GM18951 (cell line): ENCODE measurements at regions not wholly inside any gene's neighbourhood (a gene's known extent, or its start where the extent isn't known, plus 50 kb on each side); places are given as distances from the start of the nearest gene placed in this dataset.

Experiments
- POLR2A ChIP-seq: IDR thresholded peaks from 4 replicates; pipeline ENCODE4 v1.6.1; 2011; ENCODE audit warnings: mild to moderate bottlenecking; ENCODE audit not compliant: insufficient read length, insufficient read depth; ENCODE audit errors: extremely low read depth
- in situ Hi-C: fragments of 300-500 bp; cut with MboI; formaldehyde crosslinking; loops from one replicate; pipeline ENCODE4 v1.12.0; 2022; ENCODE audit warnings: low sequenced_read_pairs, mixed read lengths, inconsistent platforms; ENCODE audit not compliant: unreplicated experiment

DNA sequence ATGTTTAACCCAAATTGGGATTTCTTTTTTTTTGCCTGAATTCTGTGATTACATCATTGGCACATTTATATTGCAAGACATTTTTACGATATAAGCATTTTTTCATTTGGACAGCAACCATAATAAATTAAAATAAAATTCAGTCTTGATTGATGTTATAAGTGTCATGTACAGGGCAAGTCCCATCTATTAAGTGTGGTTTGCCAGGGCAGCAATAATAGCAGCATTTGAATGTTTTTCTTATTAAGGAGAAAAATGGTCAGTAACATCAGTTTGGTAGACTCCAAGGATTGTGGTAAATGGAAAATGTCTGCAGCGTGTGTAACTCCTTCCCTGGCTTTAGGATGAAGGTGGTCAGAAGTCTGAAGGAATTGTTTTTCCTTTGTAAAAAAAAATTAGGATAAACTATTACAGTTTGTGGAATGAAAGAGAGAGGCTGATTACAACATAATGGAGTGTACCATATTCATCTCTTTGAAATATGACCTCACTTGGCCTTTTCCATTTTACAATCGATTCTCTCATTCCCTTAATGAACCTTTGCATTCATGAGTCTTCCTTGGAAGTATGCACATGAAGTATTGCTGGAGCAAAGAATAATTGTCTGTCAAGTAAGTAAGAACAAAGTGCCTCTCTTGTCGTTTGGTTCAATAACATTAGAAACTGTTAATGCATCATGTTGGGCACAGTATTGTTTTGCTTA is 405.4 kb upstream of the THRB start:
- in situ Hi-C loops = no loop called here
- no peak for TF ChIP-seq POLR2A

DNA sequence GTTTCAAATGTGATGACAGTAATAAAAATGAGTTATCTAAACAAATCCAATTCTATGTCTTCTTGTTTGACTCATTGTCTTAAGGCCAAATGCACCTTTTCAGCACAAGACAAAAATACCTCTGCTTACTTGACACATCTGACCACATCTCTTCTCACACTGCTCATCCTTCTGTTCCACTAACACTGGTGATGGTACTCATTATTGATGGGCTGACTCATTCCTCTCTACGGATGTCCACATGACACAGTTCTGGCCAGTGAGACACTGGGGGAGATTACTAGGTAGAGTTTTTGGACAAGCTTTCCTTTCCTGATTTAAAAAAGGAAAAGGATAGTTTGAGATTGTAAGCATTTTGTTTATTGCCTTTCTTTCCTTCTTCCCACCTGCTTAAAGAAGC is 410.6 kb upstream of the THRB start:
- in situ Hi-C loops = no loop called here
- TF ChIP-seq POLR2A = no peak

DNA sequence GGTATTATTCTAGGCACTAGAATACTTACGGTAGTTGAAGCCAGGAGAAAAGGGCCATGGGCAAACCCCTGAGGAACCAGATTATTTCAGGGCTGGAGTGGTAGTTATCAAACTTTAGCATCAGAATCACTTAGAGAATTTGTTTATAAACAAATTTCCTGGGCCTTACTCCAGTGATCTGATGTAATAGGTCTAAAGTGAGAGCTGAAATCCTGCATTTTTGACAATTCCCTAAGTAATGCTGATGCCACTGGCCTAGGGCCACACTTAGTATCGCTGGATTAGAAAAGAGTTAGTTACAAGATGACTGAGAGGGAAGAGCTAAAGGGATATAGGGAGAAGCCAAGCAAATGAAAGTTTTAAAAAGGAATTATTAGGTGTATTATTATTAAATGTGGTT is 412.5 kb upstream of the THRB start:
- in situ Hi-C loops = no loop called here
- no peak for TF ChIP-seq POLR2A

DNA sequence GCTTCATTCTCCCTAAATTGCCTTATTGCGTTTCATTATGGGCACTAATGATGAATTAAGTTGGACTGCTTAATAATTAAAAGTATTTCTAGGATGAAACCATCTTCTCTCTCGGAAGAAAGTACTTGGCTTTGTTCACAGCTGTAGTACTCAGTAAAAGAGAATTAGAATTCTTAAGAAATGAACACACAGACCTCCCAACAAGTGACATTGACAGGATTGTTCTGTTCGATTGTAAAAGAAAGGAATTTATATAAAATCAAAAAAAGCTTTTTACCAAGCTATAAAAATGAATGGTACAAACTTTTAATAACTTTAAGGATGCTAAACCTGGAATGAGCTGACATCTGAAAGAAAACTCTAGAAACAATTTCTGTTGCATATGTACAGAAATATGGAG is 416.4 kb upstream of the THRB start:
- in situ Hi-C loops = no loop called here
- TF ChIP-seq POLR2A = no peak

DNA sequence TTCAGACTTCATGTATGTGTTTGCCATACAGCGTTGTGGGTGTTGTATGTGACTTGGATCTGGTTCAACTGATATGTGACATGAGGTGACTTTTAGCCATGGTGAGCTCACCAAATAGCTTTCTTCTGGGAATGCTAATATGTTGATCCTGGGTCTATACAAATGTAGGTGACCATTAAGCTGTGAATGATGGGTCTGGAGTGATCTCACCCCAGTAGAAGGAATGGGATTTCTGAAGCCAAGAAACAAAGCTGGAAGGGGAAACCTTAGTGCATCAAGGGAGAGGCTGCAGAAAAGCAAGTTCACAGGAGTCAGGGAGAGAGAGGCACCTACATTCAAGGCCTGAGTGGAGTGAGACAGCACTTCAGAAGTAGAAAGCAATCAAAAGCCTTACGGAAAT is 421.0 kb upstream of the THRB start:
- in situ Hi-C loops = no loop called here
- TF ChIP-seq POLR2A = no peak

DNA sequence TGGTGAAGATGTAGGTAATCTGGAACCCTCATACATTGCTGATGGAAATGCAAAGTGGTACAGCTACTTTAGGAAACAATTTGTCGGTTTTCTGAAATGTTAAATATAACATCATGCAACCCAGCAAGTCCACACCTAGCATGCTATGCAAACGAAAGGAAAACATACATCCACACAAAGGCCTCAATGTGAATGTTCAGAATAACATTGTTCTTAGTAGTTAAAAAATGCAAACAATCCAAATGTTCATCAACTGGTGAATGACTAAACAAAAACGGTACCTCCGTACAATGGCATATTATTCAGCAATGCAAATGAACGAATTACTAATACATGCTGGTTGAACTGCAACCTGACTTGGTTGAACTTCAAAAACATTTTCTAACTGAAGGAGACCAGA is 423.3 kb upstream of the THRB start:
- in situ Hi-C loops = no loop called here
- no peak for TF ChIP-seq POLR2A

DNA sequence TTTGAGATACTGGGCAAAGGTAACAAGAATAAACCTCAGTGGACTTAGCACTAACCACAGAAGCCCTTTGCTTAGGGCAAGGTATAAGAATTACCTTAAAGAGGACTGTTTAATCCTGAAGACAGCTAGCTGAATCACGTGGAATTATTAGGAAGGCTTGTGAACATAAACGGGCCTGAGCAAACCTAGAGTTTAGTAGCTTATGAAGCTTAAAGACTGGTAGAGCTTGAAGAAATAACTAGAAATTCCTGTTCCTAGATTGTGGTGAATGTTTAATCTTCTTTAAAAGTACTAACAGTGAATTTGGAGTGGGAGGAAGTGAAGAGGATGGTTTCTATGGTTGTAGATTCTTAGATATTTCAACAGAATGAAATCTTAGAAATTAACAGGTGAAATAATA is 428.9 kb upstream of the THRB start:
- in situ Hi-C loops = no loop called here

DNA sequence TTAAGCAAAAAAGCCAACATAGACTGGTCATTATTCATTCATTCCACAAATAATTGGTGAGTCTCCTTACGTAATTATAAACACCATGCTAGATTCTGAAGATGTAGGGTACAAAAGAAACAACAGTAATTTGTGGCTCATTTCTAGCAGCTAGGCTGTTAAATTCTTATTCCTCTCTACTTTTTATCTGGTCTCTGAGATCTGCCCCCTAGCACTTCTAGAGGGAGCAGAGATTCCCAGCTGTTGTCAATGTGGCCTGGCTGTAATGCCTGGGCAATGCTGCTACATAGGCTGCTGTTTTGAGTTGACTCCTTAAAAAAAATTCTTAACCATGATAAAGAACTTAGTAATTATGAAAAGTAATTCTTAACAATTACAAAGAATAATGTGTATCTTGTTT is 434.9 kb upstream of the THRB start:
- no peak for TF ChIP-seq POLR2A
- in situ Hi-C loops = no loop called here

More for the DNA sequence above, 428.9 kb upstream of the THRB start:
- TF ChIP-seq POLR2A = no peak

DNA sequence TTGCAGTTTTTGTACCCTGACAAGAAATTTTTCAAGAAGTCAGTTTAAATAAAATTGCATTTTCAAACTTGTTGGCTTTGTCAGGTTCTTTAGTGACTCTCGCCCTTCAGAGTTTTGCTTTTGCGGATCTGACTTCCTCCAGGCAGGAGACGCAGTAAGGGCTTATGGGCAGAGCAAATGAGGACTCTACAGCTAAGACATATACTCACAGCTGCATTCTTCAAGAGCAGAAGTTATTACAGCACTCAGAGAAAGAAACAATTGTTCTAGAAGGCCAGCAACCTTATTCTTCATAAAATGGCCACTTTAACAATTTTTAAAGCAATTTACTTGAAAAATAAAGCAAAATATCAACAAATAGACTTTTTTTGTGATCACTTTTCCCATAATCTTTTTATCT is 438.8 kb upstream of the THRB start:
- in situ Hi-C loops = no loop called here
- TF ChIP-seq POLR2A = no peak

DNA sequence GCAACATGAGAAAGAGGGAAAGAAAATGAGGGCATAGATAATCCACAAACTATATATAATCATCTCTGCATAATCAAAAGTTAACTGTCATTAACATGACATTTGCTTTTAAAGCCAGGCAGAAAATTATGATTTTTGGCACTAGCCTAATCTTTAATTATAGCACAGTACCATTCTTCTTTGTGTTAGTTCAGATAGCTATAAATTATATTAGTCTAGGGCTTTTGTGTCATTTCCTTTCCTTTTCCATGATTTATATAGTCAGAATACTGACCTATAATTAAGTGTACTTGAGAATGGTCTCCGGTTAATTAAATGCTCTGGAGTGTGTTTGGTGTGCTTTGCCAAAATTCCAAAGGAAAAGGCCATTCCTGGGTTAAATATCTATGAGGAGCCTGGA is 441.9 kb upstream of the THRB start:
- no peak for TF ChIP-seq POLR2A
- in situ Hi-C loops = no loop called here

DNA sequence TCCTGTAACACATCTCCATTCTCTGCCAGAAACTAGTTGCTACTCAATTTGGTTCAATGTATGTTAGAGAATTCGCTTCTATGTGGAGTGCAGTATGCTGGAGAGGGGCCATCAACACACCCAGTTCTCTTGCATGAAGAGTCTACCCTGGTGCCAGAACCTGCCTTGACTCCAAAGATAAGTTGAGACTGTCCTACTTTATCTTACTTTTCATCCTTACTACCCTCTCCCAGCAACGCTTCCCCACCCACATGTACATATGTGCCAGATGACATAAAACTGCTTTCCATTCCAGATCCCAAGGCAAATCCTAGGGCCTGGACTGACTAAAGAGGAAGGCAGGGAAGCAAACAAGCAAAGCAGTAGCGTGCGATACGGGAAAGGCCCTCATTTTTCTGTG is 442.6 kb upstream of the THRB start:
- in situ Hi-C loops = no loop called here

DNA sequence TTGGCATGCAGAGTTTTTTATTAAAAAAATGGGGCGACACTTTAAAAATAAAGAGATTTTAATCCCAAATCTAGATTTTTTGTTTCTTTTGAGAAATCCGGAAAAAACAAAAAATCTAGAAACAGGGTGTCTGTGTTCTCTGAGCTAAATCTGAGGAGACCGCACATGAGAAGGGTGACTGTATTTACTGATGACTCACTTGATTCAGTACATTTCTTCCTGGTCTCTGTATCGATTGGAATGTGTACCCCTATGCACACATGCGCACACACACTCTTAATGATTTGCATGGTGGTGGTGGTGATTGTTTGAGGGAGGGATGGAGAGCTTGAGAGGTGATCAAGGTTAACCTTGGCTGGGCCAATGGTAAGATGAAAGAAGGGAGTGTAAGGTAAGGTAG is 443.1 kb upstream of the THRB start:
- TF ChIP-seq POLR2A = no peak
- in situ Hi-C loops = no loop called here

More for the DNA sequence above, 442.6 kb upstream of the THRB start:
- TF ChIP-seq POLR2A = no peak

DNA sequence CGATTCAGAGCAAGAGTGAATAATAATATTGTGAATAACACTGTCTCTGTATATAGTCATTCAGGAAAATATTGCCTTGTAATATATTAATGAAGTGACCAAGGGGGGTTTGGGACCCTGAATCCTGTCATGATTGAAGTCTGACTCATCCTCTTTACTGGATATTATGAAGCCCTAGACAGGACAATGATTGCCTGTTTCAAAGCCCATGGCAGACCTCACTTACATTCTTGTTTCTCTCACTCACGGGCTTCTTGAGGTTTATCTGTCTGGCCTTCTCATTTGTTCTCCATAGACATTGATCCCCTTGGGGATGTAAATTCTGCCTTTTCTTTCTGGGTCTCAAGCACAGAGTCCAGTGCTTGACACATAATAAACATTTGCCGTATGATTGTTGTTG is 449.3 kb upstream of the THRB start:
- TF ChIP-seq POLR2A = no peak
- in situ Hi-C loops = no loop called here

DNA sequence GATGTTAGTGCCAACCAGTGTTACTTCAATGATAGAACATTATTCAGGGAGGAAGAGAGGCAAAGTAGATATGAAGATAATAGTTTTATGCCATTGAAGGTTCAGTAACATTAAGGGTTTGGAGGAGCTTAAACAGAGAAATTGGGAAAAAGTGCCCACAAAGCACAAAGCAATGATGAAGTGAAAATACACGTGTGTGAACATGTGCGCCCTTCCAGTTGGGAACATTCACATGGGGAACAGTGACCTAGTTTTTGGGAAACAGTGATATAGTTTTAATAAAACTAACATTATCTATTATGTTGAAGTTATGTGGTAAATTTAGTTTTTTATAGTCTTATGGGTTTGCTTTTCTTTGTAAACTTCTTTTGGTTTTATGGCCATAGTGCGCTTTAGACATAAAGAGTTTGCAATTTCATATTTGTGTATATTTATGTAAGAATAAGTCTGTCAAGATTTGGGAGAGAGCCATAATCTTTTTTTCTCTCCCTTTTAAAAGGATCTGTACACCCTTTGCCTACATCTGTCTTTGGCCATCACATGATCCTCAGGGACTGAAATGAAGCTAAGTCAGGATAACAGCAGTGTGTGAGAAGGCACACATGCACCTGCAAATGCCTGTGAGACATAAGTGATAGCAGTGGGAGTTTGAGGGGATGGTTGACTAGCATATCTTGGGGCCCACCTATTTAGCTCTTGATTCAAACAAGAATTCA is 450.3 kb upstream of the THRB start:
- no peak for TF ChIP-seq POLR2A
- in situ Hi-C loops = no loop called here

DNA sequence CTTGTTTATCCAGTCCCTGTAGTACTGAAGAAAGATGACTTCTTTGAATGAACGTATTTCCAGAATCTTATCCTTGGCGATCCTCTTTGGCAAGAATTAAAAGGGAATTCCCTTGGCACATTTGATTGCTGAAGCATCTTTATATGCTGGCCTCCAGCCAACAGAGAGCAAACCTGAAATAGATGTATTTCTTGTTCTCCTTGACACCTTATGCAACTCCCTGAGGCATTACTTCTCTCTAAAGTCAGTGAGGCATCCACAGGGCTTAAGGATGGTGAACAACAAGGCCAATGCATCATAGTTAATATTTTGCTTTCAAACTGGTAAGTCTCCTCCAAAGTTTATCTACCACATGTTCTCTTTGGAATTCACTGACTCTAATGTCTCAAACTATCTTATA is 450.9 kb upstream of the THRB start:
- no peak for TF ChIP-seq POLR2A
- in situ Hi-C loops = no loop called here

DNA sequence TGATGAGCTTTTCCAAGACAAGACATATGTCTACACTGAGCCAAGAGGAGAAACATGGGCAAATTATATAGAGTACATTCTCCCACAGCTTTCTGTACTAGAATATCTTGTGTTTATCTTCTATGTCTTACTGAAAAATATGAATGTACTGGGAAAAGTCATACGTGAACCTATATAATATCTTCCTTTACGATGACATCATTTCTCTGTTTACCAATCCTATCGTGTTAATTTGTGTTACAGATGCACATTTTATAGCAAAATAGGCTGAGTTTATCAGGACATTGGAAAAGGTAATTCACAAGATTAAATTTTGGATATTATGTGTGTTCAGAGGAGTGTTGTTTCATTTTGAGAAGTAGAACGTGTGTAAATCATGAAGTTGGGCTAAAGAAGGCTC is 452.5 kb upstream of the THRB start:
- in situ Hi-C loops = no loop called here
- TF ChIP-seq POLR2A = no peak
